Type B pancreatic cell (in vitro differentiated cells): ENCODE measurements at regions not wholly inside any gene's neighbourhood (a gene's known extent, or its start where the extent isn't known, plus 50 kb on each side); places are given as distances from the start of the nearest gene placed in this dataset.
"Not testable (repeated sequence)": the region's sequence is repeated elsewhere in the genome, so short reads cannot be mapped to it uniquely, and the experiment has no call there.

Experiments
- DNase-seq: peaks from one replicate; pipeline ENCODE4 v3.0.0; 2021; ENCODE audit warnings: mixed read lengths; ENCODE audit not compliant: unreplicated experiment; ENCODE audit errors: extremely low spot score
- H3K27ac Mint-ChIP-seq: 2 replicates; pipeline ENCODE4 v1.8.0; 2021; ENCODE audit warnings: mild to moderate bottlenecking, mixed read lengths
- H3K27me3 Mint-ChIP-seq: 2 replicates; pipeline ENCODE4 v1.8.0; 2021; ENCODE audit warnings: mixed read lengths
- H3K36me3 Mint-ChIP-seq: 2 replicates; pipeline ENCODE4 v1.8.0; 2021; ENCODE audit warnings: mixed read lengths
- H3K4me1 Mint-ChIP-seq: one replicate; pipeline ENCODE4 v1.8.0; 2021; ENCODE audit warnings: mixed read lengths; ENCODE audit not compliant: unreplicated experiment
- H3K4me3 Mint-ChIP-seq: 2 replicates; pipeline ENCODE4 v1.8.0; 2021; ENCODE audit warnings: mild to moderate bottlenecking, mixed read lengths
- H3K9me3 Mint-ChIP-seq: 2 replicates; pipeline ENCODE4 v1.8.0; 2021; ENCODE audit warnings: mixed read lengths
- TF ChIP-seq, protein P1 (sequence below): fragments of 200-600 bp; sonication (generic); conservative IDR thresholded peaks from 2 replicates; pipeline ENCODE4 v1.5.0; 2021; ENCODE audit warnings: antibody characterized with exemption, mild to moderate bottlenecking

DNA sequence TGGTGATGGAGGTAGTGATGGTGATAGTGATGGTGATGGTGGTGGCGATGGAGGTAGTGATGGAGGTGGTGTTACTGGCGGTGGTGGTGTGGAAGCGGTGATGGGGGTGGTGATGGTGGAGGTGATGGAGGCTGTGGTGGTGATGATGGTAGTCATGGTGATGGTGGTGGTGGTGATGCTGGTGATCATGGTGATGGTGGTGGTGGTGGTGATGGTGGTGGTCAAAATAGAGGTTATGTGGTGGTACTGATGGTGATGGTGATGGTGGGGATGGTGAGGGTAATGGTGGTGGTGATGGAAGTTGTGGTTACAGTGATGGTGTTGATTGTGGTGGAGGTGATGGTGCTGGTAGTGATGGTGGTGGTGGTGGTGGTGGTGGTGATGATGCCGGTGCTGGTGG lies 199.2 kb downstream of the IGLL1 start:
- peaks cover 16% of the 10 kb centered on the region for H3K4me1 Mint-ChIP-seq
- no peaks in the 10 kb centered on the region for H3K36me3 Mint-ChIP-seq
- no peak for DNase-seq
- no peak overlapping the region for H3K4me3 Mint-ChIP-seq
- H3K9me3 Mint-ChIP-seq: no peaks in the 10 kb centered on the region
- peaks cover 3% of the 10 kb centered on the region for H3K27me3 Mint-ChIP-seq
- TF ChIP-seq, protein P1, sequence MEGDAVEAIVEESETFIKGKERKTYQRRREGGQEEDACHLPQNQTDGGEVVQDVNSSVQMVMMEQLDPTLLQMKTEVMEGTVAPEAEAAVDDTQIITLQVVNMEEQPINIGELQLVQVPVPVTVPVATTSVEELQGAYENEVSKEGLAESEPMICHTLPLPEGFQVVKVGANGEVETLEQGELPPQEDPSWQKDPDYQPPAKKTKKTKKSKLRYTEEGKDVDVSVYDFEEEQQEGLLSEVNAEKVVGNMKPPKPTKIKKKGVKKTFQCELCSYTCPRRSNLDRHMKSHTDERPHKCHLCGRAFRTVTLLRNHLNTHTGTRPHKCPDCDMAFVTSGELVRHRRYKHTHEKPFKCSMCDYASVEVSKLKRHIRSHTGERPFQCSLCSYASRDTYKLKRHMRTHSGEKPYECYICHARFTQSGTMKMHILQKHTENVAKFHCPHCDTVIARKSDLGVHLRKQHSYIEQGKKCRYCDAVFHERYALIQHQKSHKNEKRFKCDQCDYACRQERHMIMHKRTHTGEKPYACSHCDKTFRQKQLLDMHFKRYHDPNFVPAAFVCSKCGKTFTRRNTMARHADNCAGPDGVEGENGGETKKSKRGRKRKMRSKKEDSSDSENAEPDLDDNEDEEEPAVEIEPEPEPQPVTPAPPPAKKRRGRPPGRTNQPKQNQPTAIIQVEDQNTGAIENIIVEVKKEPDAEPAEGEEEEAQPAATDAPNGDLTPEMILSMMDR: no peak
- no peak overlapping the region for H3K27ac Mint-ChIP-seq

DNA sequence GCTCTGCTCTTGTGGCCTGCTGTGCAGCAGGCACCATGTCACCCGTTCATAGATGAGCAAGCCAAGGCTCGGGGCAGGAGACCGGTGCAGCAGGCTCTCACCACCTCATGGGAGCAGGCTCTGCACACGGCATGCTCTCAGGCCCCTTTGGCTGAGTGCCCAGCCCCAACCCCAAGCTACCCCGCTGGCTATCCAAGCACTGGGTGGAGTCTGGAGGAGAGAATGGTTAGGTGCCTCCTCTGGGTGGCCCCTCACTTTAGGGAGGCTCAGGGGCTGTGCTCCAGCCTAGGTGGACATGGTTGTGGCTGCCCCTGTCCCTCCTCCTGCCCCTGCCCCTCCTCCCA lies 199.9 kb downstream of the IGLL1 start:
- Mint-ChIP-seq H3K4me3 (no peak overlapping the region), H3K27ac (no peak overlapping the region), H3K9me3 (no peaks in the 10 kb centered on the region), H3K36me3 (no peaks in the 10 kb centered on the region), H3K27me3 (peaks cover 3% of the 10 kb centered on the region), H3K4me1 (peaks cover 16% of the 10 kb centered on the region)
- DNase-seq: no peak
- TF ChIP-seq, protein P1: no peak

DNA sequence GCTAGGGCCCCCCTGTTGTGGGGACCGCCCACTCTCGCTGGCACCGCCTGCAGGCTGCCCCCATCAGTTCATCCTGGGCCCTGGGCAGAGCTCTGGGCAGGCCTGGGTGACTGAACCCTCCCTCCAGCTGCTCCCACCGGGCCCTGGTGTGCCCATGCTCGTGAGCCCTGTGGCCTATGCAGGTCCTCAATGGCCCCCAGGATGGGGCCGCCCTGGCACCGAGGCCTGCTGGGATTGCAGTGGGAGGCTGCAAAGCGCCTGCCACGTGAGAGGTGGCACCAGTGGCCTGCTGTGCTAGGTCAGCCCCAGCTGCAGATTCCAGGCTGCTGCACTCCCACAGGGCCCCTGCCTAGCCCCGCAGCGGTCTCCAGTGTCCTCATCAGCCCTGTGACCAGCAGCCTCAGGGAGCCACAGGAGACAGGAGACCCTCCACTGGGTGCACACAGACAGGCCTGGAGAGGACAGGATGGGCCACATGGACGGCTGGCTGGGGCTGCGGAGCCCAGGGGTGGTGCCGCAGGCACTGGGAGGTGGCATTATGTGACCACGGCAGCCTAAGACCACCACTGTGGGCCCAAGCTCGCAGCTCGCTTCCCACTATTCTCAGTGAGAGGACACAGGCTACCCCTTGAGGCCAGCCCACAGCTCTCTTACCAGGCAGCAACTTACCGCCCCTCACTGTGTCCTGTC lies 199.4 kb downstream of the BCR start:
- H3K36me3 Mint-ChIP-seq, H3K27ac Mint-ChIP-seq, DNase-seq, H3K9me3 Mint-ChIP-seq, H3K4me3 Mint-ChIP-seq, H3K27me3 Mint-ChIP-seq: not testable (repeated sequence)
- peaks cover 16% of the 10 kb centered on the region for H3K4me1 Mint-ChIP-seq

DNA sequence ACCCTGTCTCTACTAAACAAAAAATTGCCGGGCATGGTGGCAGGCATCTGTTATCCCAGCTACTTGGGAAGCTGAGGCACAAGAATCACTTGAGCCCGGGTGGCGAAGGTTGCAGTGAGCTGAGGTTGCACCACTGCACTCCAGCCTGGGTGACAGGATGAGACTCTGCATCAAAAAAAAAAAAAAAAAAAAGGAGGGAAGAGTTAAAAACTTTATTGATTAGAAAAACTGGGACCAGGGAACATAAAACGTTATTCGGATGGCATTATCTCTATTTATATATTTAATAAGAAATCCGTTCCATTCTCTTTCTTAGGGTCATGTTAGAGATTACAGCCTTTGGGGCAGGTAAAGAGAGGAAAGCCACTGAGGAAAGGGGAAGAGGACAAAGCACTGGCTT lies 197.5 kb downstream of the BCR start:
- TF ChIP-seq, protein P1: no peak
- Mint-ChIP-seq H3K4me3 (no peak overlapping the region), H3K4me1 (peaks cover 7% of the 10 kb centered on the region), H3K9me3 (no peaks in the 10 kb centered on the region), H3K27me3 (peaks cover 6% of the 10 kb centered on the region), H3K36me3 (no peaks in the 10 kb centered on the region), H3K27ac (no peak overlapping the region)
- DNase-seq: no peak

DNA sequence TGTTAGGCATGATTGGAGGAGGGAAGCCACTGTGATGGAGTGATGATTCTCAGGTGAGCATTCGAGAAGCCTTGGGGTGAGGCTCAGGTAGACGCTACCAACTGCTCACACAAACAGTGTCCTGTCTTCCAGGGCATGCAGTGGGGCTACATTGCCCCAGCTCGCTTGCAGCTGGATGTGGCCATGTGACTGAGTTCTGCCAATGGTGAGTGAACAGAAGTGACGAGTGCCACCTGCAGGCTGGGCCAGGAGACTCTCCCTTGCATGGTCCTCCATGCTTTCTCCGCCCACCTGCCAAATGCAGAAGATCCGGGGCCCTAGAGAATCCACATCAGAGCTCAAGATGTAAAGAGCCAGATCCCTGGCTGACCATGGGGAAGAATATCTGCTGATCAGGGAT lies 195.9 kb downstream of the BCR start:
- peaks cover 6% of the 10 kb centered on the region for H3K27me3 Mint-ChIP-seq
- H3K4me3 Mint-ChIP-seq: no peak overlapping the region
- DNase-seq: no peak
- peak overlapping the region; percentile 11 for H3K27ac Mint-ChIP-seq
- peaks cover 5% of the 10 kb centered on the region for H3K4me1 Mint-ChIP-seq
- H3K36me3 Mint-ChIP-seq: no peaks in the 10 kb centered on the region
- H3K9me3 Mint-ChIP-seq: no peaks in the 10 kb centered on the region
- TF ChIP-seq, protein P1: no peak

DNA sequence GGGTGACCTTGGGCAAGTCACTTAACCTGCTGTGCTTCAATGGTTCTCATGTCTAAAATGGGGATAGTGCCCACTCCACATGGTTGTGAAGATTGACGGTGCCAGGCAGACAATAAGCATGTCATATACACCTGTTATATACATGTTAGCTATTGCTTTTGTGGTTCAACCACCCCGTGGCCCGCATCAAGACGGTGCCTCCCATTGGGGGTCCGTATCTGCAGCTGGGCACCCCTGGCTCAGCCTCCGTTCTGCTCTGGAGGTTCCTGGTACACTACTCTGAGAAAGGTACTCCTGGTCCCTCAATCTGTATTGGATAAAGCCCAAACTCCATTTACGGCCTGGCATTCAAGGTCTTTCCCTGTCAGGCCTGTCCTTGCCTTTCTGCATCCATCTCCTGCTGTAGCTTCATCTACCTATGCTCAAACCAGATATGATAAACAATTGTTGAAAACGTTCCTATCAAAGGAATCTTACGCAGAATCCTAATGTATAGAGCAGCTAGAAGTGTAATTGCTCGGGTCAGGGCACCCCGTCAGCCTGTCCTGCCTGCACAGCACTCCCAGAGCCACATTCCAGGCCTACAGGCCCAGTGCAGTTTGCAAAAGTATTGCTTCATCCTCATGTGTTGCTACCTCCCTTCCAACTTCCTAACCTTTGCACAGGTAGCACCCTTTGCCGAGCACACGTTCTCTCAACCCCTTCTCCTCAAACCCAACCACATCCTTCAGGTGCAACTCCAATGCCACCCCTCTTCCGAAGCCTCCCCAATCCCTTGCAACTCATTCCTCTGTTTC lies 194.9 kb downstream of the BCR start:
- no peaks in the 10 kb centered on the region for H3K36me3 Mint-ChIP-seq
- H3K9me3 Mint-ChIP-seq: no peaks in the 10 kb centered on the region
- no peaks in the 10 kb centered on the region for H3K4me1 Mint-ChIP-seq
- no peak for DNase-seq
- H3K27ac Mint-ChIP-seq: no peak overlapping the region
- TF ChIP-seq, protein P1: no peak
- peaks cover 8% of the 10 kb centered on the region for H3K27me3 Mint-ChIP-seq
- H3K4me3 Mint-ChIP-seq: no peak overlapping the region
